ENCODE measurements at regions not wholly inside any gene's neighbourhood (a gene's known extent, or its start where the extent isn't known, plus 50 kb on each side); places are given as distances from the start of the nearest gene placed in this dataset.

DNA sequence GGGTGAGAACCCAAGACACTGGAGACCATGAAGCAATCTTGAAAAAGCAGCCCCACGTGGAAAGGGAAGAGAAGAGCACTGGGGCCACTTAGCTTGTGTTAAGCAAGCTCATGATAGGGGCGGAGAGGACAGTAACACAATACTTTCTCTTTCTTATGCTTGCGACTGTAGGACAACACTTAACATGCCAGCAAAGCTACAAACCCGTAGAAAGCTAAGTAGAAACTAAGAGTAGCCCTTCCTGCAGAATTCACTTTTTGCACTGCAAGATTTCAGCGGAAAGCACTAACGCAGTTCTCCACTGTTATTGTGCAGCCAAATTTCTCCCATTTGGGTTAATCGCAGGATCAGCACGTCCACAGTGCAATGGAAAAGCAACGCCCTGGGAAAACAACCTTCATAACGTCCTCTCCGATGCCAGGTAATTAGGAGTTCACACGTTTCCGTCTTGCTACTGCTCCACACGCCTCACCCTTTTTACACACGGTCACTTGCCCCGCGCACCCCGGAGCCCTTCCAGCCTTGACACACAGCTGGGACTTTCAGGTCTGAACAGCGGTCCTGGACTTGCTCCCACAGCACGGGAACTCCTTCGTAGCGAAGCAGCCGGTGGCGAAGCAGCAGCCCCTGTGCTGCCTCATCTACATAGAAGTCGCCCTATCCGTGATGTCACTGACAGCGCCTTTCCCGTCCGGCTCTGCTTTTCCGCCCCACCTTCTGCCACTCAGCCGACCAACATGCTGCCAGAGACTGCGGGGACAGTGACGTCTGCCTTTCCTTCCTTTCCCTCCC is 148.6 kb downstream of the PPIAL4G start (continued):
- TF ChIP-seq SNAPC5 (CRISPR knock-in tag; IDR thresholded peaks at IDR 0.05; ENCODE audit: borderline replicate concordance), result peak; percentile 99
- no peak for TF ChIP-seq ZNF704 (CRISPR knock-in tag; IDR thresholded peaks at IDR 0.05; ENCODE audit: borderline replicate concordance)
- no peak for TF ChIP-seq HCFC1 (IDR thresholded peaks at IDR 0.05; ENCODE audit: low read depth, low read length)
- TF ChIP-seq ZNF510 (CRISPR knock-in tag; IDR thresholded peaks at IDR 0.05; ENCODE audit: low read depth), result no peak
- TF ChIP-seq, protein P1, sequence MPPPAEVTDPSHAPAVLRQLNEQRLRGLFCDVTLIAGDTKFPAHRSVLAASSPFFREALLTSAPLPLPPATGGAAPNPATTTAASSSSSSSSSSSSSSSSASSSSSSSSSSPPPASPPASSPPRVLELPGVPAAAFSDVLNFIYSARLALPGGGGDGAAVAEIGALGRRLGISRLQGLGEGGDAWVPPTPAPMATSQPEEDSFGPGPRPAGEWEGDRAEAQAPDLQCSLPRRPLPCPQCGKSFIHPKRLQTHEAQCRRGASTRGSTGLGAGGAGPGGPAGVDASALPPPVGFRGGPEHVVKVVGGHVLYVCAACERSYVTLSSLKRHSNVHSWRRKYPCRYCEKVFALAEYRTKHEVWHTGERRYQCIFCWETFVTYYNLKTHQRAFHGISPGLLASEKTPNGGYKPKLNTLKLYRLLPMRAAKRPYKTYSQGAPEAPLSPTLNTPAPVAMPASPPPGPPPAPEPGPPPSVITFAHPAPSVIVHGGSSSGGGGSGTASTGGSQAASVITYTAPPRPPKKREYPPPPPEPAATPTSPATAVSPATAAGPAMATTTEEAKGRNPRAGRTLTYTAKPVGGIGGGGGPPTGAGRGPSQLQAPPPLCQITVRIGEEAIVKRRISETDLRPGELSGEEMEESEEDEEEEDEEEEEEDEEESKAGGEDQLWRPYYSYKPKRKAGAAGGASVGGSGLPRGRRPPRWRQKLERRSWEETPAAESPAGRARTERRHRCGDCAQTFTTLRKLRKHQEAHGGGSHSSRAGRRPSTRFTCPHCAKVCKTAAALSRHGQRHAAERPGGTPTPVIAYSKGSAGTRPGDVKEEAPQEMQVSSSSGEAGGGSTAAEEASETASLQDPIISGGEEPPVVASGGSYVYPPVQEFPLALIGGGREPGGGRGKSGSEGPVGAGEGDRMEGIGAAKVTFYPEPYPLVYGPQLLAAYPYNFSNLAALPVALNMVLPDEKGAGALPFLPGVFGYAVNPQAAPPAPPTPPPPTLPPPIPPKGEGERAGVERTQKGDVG (CRISPR knock-in tag; IDR thresholded peaks at IDR 0.05; ENCODE audit: borderline replicate concordance), result no peak
- TF ChIP-seq TAF1 (CRISPR knock-in tag; IDR thresholded peaks at IDR 0.05), result 0 out of 2 replicates have a peak, but pooled peaks have one; percentile 30
- TF ChIP-seq KLF6 (CRISPR knock-in tag; IDR thresholded peaks at IDR 0.05), result no peak
- no peak for TF ChIP-seq DNMT3B (CRISPR knock-in tag; conservative IDR thresholded peaks at IDR 0.05)
- no peak for TF ChIP-seq ZNF564 (CRISPR knock-in tag; IDR thresholded peaks at IDR 0.05)
- no peak for TF ChIP-seq ZFY (CRISPR knock-in tag; IDR thresholded peaks at IDR 0.05)
- TF ChIP-seq NCOA2 (CRISPR knock-in tag; IDR thresholded peaks at IDR 0.05), result no peak
- no peak for TF ChIP-seq MIER3 (CRISPR knock-in tag; IDR thresholded peaks at IDR 0.05; ENCODE audit: borderline replicate concordance)
- no peak for TF ChIP-seq ZFP62 (CRISPR knock-in tag; IDR thresholded peaks at IDR 0.05)
- TF ChIP-seq ZNF512B (CRISPR knock-in tag; IDR thresholded peaks at IDR 0.05; ENCODE audit: borderline replicate concordance), result 0 out of 2 replicates have a peak, but pooled peaks have one; percentile 33
- TF ChIP-seq ZNF430 (CRISPR knock-in tag; IDR thresholded peaks at IDR 0.05), result no peak
- no peak for TF ChIP-seq ZNF337 (CRISPR knock-in tag; IDR thresholded peaks at IDR 0.05; ENCODE audit: borderline replicate concordance, low read depth)
- 0 out of 2 replicates have a peak, but pooled peaks have one; percentile 32 for TF ChIP-seq ZNF547 (CRISPR knock-in tag; IDR thresholded peaks at IDR 0.05)
- TF ChIP-seq, protein P2, sequence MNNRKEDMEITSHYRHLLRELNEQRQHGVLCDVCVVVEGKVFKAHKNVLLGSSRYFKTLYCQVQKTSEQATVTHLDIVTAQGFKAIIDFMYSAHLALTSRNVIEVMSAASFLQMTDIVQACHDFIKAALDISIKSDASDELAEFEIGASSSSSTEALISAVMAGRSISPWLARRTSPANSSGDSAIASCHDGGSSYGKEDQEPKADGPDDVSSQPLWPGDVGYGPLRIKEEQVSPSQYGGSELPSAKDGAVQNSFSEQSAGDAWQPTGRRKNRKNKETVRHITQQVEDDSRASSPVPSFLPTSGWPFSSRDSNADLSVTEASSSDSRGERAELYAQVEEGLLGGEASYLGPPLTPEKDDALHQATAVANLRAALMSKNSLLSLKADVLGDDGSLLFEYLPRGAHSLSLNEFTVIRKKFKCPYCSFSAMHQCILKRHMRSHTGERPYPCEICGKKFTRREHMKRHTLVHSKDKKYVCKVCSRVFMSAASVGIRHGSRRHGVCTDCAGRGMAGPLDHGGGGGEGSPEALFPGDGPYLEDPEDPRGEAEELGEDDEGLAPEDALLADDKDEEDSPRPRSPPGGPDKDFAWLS (CRISPR knock-in tag; IDR thresholded peaks at IDR 0.05; ENCODE audit: borderline replicate concordance), result no peak
- TF ChIP-seq ZNF839 (CRISPR knock-in tag; IDR thresholded peaks at IDR 0.05; ENCODE audit: borderline replicate concordance), result no peak
- no peak for TF ChIP-seq ZNF343 (CRISPR knock-in tag; IDR thresholded peaks at IDR 0.05)
- TF ChIP-seq TCF7 (IDR thresholded peaks at IDR 0.05; ENCODE audit: low read depth), result no peak
